K562 (cell line): ENCODE measurements at regions not wholly inside any gene's neighbourhood (a gene's known extent, or its start where the extent isn't known, plus 50 kb on each side); places are given as distances from the start of the nearest gene placed in this dataset.
A peak's percentile ranks its signal among the peaks of the same experiment; 100 is the strongest.

Experiments
- ATAC-seq: fragments of 200-7000 bp; cut with Tn5 transposase; 3 replicates; pipeline ENCODE4 v1.9.1; 2020; ENCODE audit warnings: moderate library complexity
- BruUV-seq: library from RNA; stranded (reverse); fragments of 400-500 nt; replicated peaks from 2 replicates; lab custom pipeline; 2021; lab: Mats Ljungman, UMichigan
- CTCF ChIA-PET: fragments of 300-600 bp; formaldehyde crosslinking; extraction: SDS; loops from one replicate; lab custom pipeline; 2021; ENCODE audit warnings: low intra/inter-chr PET ratio; lab: Yijun Ruan, JAX
- POLR2A ChIA-PET: fragments of 300-600, 350-650 bp; sonication (Branson Sonifier 250); formaldehyde crosslinking; extraction: SDS; loops from one replicate; lab custom pipeline; 2021; ENCODE audit warnings: antibody characterized with exemption, inconsistent platforms; lab: Yijun Ruan, JAX
- DNase-seq, 4 experiments: peaks; one replicate each; pipeline versions ENCODE4 v3.0.0 to v3.0.0-alpha.2; 2011 to 2018; ENCODE audit warnings: low spot score in 3 of 4, mixed read lengths in 3 of 4; ENCODE audit errors: extremely low read depth in 1 of 4
- FAIRE-seq: peaks from 2 replicates; lab custom pipeline; 2011; peaks lifted over from hg19 to GRCh38; lab: Jason Lieb, UNC
- H2AFZ ChIP-seq: 2 replicates; pipeline ENCODE4 v1.6.0; 2011; ENCODE audit warnings: low read depth, low read length, control low read depth, inconsistent platforms
- H3K27ac ChIP-seq: fragments of 200-600 bp; 3 replicates; pipeline ENCODE4 v1.8.0; 2011; ENCODE audit warnings: low read depth, mild to moderate bottlenecking, control low read depth, inconsistent platforms, low read length, moderate library complexity, mixed read lengths; ENCODE audit errors: extremely low read depth
- H3K27me3 ChIP-seq, 2 experiments: fragments of 300-600 bp in 1 of 2; 2 replicates in 1 of 2; 3 replicates in 1 of 2; pipeline versions ENCODE4 v1.6.0 to v1.8.0; 2011; ENCODE audit warnings: inconsistent platforms in 2 of 2, low read length in 2 of 2, mild to moderate bottlenecking in 1 of 2, mixed read lengths in 1 of 2, moderate library complexity in 1 of 2; ENCODE audit not compliant: control insufficient read depth in 2 of 2, insufficient read depth in 2 of 2
- H3K36me3 ChIP-seq: fragments of 300-600 bp; 3 replicates; pipeline ENCODE4 v1.8.0; 2011; ENCODE audit warnings: mild to moderate bottlenecking, low read length, inconsistent platforms; ENCODE audit not compliant: control insufficient read depth, insufficient read depth
- H3K4me1 ChIP-seq, 2 experiments: fragments of 200-600 bp in 1 of 2; replicated peaks in 1 of 2; 2 replicates in 1 of 2; 3 replicates in 1 of 2; pipeline versions ENCODE4 v1.5.1 to v1.8.0; 2011; ENCODE audit warnings: inconsistent platforms in 2 of 2, low read length in 2 of 2, mild to moderate bottlenecking in 1 of 2, mixed read lengths in 1 of 2, moderate library complexity in 1 of 2; ENCODE audit not compliant: control insufficient read depth in 2 of 2, insufficient read depth in 2 of 2
- H3K4me2 ChIP-seq: 2 replicates; pipeline ENCODE4 v1.6.1; 2011; ENCODE audit warnings: low read length, control low read depth, inconsistent platforms, mixed read lengths; ENCODE audit not compliant: insufficient read depth
- H3K4me3 ChIP-seq: fragments of 200-600 bp; sonication (generic), shearing (Covaris generic); 2 replicates; pipeline ENCODE4 v1.5.1; 2016; ENCODE audit warnings: control low read depth, inconsistent platforms
- H3K79me2 ChIP-seq: fragments of 200-600 bp; 3 replicates; pipeline ENCODE4 v1.8.0; 2011; ENCODE audit warnings: low read length, inconsistent platforms; ENCODE audit not compliant: control insufficient read depth, insufficient read depth
- H3K9ac ChIP-seq, 2 experiments: 2 replicates each; pipeline versions ENCODE4 v1.6.0 to v1.6.1; 2011; ENCODE audit warnings: low read depth in 2 of 2, low read length in 2 of 2, control low read depth in 1 of 2, inconsistent platforms in 1 of 2, mild to moderate bottlenecking in 1 of 2, mixed read lengths in 1 of 2; ENCODE audit not compliant: insufficient read depth in 1 of 2
- H3K9me1 ChIP-seq: one replicate; pipeline ENCODE4 v1.6.0; 2011; ENCODE audit warnings: inconsistent platforms, mild to moderate bottlenecking, low read length, moderate library complexity; ENCODE audit not compliant: control insufficient read depth, insufficient read depth
- H3K9me3 ChIP-seq: replicated peaks from 2 replicates; pipeline ENCODE4 v1.5.1; 2011; ENCODE audit warnings: low read depth, low read length, inconsistent platforms; ENCODE audit not compliant: control insufficient read depth, insufficient read depth
- H4K20me1 ChIP-seq: replicated peaks from 2 replicates; pipeline ENCODE4 v1.6.1; 2011; ENCODE audit warnings: low read length, inconsistent platforms, mixed read lengths; ENCODE audit not compliant: control insufficient read depth, insufficient read depth
- MYNN ChIP-seq, 2 experiments: sonication (generic); formaldehyde crosslinking in 1 of 2; IDR thresholded peaks; 2 replicates each; pipeline versions ENCODE4 v1.5.0 to v1.6.1; 2016 to 2020; ENCODE audit warnings: antibody characterized with exemption in 1 of 2, missing genetic modification reagents in 1 of 2
- SETDB1 ChIP-seq: IDR thresholded peaks from one replicate; pipeline ENCODE4 v1.6.1; 2012; ENCODE audit warnings: low read length, control low read depth, inconsistent platforms
- SOX6 ChIP-seq: fragments of 450-650 bp; IDR thresholded peaks from 2 replicates; pipeline ENCODE4 v1.6.1; 2014; ENCODE audit warnings: mild to moderate bottlenecking
- WGBS: fragments of 100-300 bp; shearing (Covaris generic); methylation state at CpG from one replicate; pipeline ENCODE4 v1.1.6; 2016; ENCODE audit warnings: low coverage, mixed read lengths; ENCODE audit not compliant: insufficient coverage; ENCODE audit errors: missing lambda C conversion rate; 5-methylcytosine and 5-hydroxymethylcytosine counted together
- in situ Hi-C: fragments of 300-500 bp; cut with MboI; formaldehyde crosslinking; loops from 4 replicates; pipeline ENCODE4 v1.15.0; 2018; ENCODE audit warnings: inconsistent platforms, mixed read lengths
- intact Hi-C: fragments of 100-400 bp; cut with micrococcal nuclease; formaldehyde crosslinking; loops from 2 replicates; pipeline ENCODE4 v1.14.2; 2022
- TF ChIP-seq, protein P1 (sequence below), 3 experiments: IDR thresholded peaks in 2 of 3; conservative IDR thresholded peaks in 1 of 3; 2 replicates each; pipeline ENCODE4 v1.5.1; 2011 to 2012; ENCODE audit warnings: low read length in 3 of 3, mild to moderate bottlenecking in 3 of 3, control low read depth in 2 of 3, improper control_type of control experiment in 1 of 3, inconsistent platforms in 1 of 3, low read depth in 1 of 3, mixed read lengths in 1 of 3, moderate library complexity in 1 of 3; ENCODE audit not compliant: insufficient read depth in 2 of 3
- TF ChIP-seq, protein P2 (sequence below): sonication (generic); formaldehyde crosslinking; IDR thresholded peaks from 2 replicates; pipeline ENCODE4 v1.9.0; 2022; ENCODE audit warnings: mild to moderate bottlenecking, missing genetic modification reagents
- TF ChIP-seq, protein P3 (sequence below), 2 experiments: IDR thresholded peaks; 2 replicates each; pipeline ENCODE4 v1.6.1; 2011; ENCODE audit warnings: borderline replicate concordance in 1 of 2, control low read depth in 1 of 2, low read depth in 1 of 2, low read length in 1 of 2, mild to moderate bottlenecking in 1 of 2, mixed read lengths in 1 of 2, moderate library complexity in 1 of 2; ENCODE audit not compliant: insufficient read depth in 1 of 2, insufficient read length in 1 of 2, poor library complexity in 1 of 2, severe bottlenecking in 1 of 2; ENCODE audit errors: extremely low read depth in 1 of 2

DNA sequence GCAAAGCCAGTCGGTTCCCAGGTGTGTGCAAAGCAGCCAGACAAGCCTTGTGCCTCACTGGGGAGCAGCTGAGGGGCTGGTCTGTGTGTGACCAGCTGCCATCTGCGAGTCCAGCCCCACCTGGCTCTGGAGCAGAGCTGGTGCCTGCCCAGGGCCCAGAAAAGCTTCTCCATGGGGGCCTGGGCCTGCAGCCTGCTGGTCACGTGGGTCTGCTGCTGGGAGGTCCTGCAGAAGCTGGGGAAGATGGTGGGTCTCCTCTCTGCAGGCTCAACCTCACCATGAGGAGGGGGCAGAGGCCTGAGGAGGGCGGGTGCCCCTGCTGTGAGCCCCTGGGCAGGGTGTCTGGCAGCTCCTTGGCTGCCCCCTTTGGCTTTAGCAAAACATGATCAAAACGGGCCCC, 71.9 kb downstream of the ENGASE start (continued):
- TF ChIP-seq, protein P1, sequence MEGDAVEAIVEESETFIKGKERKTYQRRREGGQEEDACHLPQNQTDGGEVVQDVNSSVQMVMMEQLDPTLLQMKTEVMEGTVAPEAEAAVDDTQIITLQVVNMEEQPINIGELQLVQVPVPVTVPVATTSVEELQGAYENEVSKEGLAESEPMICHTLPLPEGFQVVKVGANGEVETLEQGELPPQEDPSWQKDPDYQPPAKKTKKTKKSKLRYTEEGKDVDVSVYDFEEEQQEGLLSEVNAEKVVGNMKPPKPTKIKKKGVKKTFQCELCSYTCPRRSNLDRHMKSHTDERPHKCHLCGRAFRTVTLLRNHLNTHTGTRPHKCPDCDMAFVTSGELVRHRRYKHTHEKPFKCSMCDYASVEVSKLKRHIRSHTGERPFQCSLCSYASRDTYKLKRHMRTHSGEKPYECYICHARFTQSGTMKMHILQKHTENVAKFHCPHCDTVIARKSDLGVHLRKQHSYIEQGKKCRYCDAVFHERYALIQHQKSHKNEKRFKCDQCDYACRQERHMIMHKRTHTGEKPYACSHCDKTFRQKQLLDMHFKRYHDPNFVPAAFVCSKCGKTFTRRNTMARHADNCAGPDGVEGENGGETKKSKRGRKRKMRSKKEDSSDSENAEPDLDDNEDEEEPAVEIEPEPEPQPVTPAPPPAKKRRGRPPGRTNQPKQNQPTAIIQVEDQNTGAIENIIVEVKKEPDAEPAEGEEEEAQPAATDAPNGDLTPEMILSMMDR (IDR thresholded peaks at IDR 0.05 in 2 of 3, conservative IDR thresholded peaks at IDR 0.05 in 1 of 3; ENCODE audit: insufficient read depth in 2 of 3, low read depth in 1 of 3, low read length in 3 of 3): no peak
- TF ChIP-seq MYNN (IDR thresholded peaks at IDR 0.05) (no peak), MYNN (CRISPR knock-in tag; IDR thresholded peaks at IDR 0.05) (no peak), SOX6 (no peak)
- TF ChIP-seq, all 486 proteins: peak for 0

DNA sequence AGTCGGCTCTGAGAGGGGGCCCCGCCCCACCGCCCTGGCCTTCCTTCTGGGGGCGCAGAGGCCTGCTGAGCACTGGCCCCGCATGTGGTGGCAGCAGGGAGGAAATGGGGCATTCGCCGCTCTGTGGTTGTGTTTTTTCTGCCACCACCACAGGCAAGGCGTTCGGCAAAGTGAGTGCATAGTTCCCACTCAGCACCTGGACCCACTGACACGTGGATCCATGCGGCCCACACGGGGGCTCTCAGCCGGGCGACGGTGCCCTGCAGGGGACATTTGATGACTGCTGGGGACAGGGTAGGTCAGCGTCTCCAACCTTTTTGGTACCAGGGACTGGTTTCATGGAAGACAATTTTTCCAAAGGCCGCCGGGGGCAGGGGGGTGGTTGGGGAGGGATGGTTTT, 70.9 kb downstream of the ENGASE start:
- FAIRE-seq (no peak), DNase-seq (no peak), ATAC-seq (no peak)
- H4K20me1 ChIP-seq: peaks cover 6% of the 10 kb centered on the region
- no peaks in the 10 kb centered on the region for H3K79me2 ChIP-seq
- peaks cover 7 to 56% of the 10 kb centered on the region in 2 experiments; a peak in 4 of 5 replicates for H3K27me3 ChIP-seq
- no peak overlapping the region for H3K4me2 ChIP-seq
- no peaks in the 10 kb centered on the region for H3K36me3 ChIP-seq
- H3K9ac ChIP-seq: no peak overlapping the region
- H3K9me1 ChIP-seq: no peaks in the 10 kb centered on the region
- in situ Hi-C loops: no loop called here
- no peak overlapping the region for H3K27ac ChIP-seq
- TF ChIP-seq, protein P2, sequence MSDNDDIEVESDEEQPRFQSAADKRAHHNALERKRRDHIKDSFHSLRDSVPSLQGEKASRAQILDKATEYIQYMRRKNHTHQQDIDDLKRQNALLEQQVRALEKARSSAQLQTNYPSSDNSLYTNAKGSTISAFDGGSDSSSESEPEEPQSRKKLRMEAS (CRISPR knock-in tag): 0 out of 2 replicates have a peak, but pooled peaks have one; percentile 17
- TF ChIP-seq SETDB1: no peak
- TF ChIP-seq, protein P3, sequence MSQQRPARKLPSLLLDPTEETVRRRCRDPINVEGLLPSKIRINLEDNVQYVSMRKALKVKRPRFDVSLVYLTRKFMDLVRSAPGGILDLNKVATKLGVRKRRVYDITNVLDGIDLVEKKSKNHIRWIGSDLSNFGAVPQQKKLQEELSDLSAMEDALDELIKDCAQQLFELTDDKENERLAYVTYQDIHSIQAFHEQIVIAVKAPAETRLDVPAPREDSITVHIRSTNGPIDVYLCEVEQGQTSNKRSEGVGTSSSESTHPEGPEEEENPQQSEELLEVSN (IDR thresholded peaks at IDR 0.05; ENCODE audit: borderline replicate concordance in 1 of 2, extremely low read depth in 1 of 2, insufficient read depth in 1 of 2, insufficient read length in 1 of 2, low read depth in 1 of 2, low read length in 1 of 2, poor library complexity in 1 of 2, severe bottlenecking in 1 of 2): peak in 1 of 2 experiments; percentile 51
- no peak overlapping the region for H2AFZ ChIP-seq
- CTCF ChIA-PET: no interaction called here
- H3K4me3 ChIP-seq: no peak overlapping the region
- POLR2A ChIA-PET: no interaction called here
- intact Hi-C loops: no loop called here
- BruUV-seq: no TSS peak
- peaks cover 0 to 6% of the 10 kb centered on the region in 2 experiments; a peak in 2 of 5 replicates for H3K4me1 ChIP-seq
- no peaks in the 10 kb centered on the region for H3K9me3 ChIP-seq
- WGBS: 4% methylated on average over 13 of the region's 18 CpGs
